Adipocyte (in vitro differentiated cells): ENCODE measurements at regions not wholly inside any gene's neighbourhood (a gene's known extent, or its start where the extent isn't known, plus 50 kb on each side); places are given as distances from the start of the nearest gene placed in this dataset.
A peak's percentile ranks its signal among the peaks of the same experiment; 100 is the strongest.

Experiments used
- DNase-seq: peaks from one replicate; pipeline ENCODE4 v3.0.0-alpha.2; 2015; ENCODE audit warnings: low read depth
- H3K27me3 ChIP-seq: replicated peaks from 2 replicates; pipeline ENCODE4 v1.7.0; 2013; ENCODE audit warnings: mild to moderate bottlenecking, low read length, moderate library complexity; ENCODE audit not compliant: control insufficient read depth, insufficient read depth
- H3K36me3 ChIP-seq: 2 replicates; pipeline ENCODE4 v1.7.0; 2013; ENCODE audit warnings: low read length, mild to moderate bottlenecking, moderate library complexity; ENCODE audit not compliant: control insufficient read depth, insufficient read depth, severe bottlenecking
- H3K4me1 ChIP-seq: 2 replicates; pipeline ENCODE4 v1.7.0; 2013; ENCODE audit warnings: mild to moderate bottlenecking, low read length, moderate library complexity; ENCODE audit not compliant: control insufficient read depth, insufficient read depth
- H3K4me3 ChIP-seq: 2 replicates; pipeline ENCODE4 v1.7.0; 2013; ENCODE audit warnings: mild to moderate bottlenecking, low read length, moderate library complexity
- H3K9ac ChIP-seq: 2 replicates; pipeline ENCODE4 v1.7.0; 2013; ENCODE audit warnings: mild to moderate bottlenecking, low read length, moderate library complexity
- H3K9me3 ChIP-seq: 2 replicates; pipeline ENCODE4 v1.7.0; 2013; ENCODE audit warnings: mild to moderate bottlenecking, low read length, moderate library complexity; ENCODE audit not compliant: control insufficient read depth

GRCh38 chr14:57029620-57030253 lies 219.5 kb upstream of the OTX2 start:
- H3K36me3 ChIP-seq: no peaks in the 10 kb centered on the region
- no peaks in the 10 kb centered on the region for H3K4me1 ChIP-seq
- no peak for DNase-seq
- H3K9ac ChIP-seq: no peak overlapping the region
- no peak overlapping the region for H3K4me3 ChIP-seq
- peaks cover 5% of the 10 kb centered on the region for H3K9me3 ChIP-seq
- peaks cover 3% of the 10 kb centered on the region for H3K27me3 ChIP-seq

- no peak for DNase-seq
- Histone ChIP-seq H3K36me3 (no peaks in the 10 kb centered on the region), H3K27me3 (no peaks in the 10 kb centered on the region), H3K9me3 (no peaks in the 10 kb centered on the region), H3K4me3 (no peak overlapping the region), H3K4me1 (no peaks in the 10 kb centered on the region), H3K9ac (no peak overlapping the region)
These were observed 215.2 kb upstream of the OTX2 start for GRCh38 chr14:57025456-57025855.

GRCh38 chr14:57022608-57023007 lies 212.3 kb upstream of the OTX2 start:
- DNase-seq: no peak
- no peaks in the 10 kb centered on the region for H3K4me1 ChIP-seq
- no peak overlapping the region for H3K9ac ChIP-seq
- no peaks in the 10 kb centered on the region for H3K36me3 ChIP-seq
- H3K4me3 ChIP-seq: no peak overlapping the region
- no peaks in the 10 kb centered on the region for H3K27me3 ChIP-seq
- H3K9me3 ChIP-seq: no peaks in the 10 kb centered on the region

GRCh38 chr14:57018065-57018464 lies 207.8 kb upstream of the OTX2 start:
- DNase-seq: no peak
- Histone ChIP-seq H3K4me3 (no peak overlapping the region), H3K9ac (no peak overlapping the region), H3K36me3 (no peaks in the 10 kb centered on the region), H3K27me3 (no peaks in the 10 kb centered on the region), H3K9me3 (peaks cover 6% of the 10 kb centered on the region), H3K4me1 (no peaks in the 10 kb centered on the region)

GRCh38 chr14:57013987-57014386 lies 203.7 kb upstream of the OTX2 start:
- Histone ChIP-seq H3K36me3 (no peaks in the 10 kb centered on the region), H3K9me3 (peaks cover 24% of the 10 kb centered on the region), H3K4me3 (no peak overlapping the region), H3K27me3 (no peaks in the 10 kb centered on the region), H3K9ac (no peak overlapping the region), H3K4me1 (no peaks in the 10 kb centered on the region)
- DNase-seq: no peak

GRCh38 chr14:57009585-57010515 lies 199.6 kb upstream of the OTX2 start:
- H3K9me3 ChIP-seq: peaks cover 24% of the 10 kb centered on the region
- H3K9ac ChIP-seq: no peak overlapping the region
- DNase-seq: no peak
- no peaks in the 10 kb centered on the region for H3K4me1 ChIP-seq
- H3K27me3 ChIP-seq: no peaks in the 10 kb centered on the region
- H3K4me3 ChIP-seq: no peak overlapping the region
- no peaks in the 10 kb centered on the region for H3K36me3 ChIP-seq

GRCh38 chr14:57008534-57008933 lies 198.3 kb upstream of the OTX2 start:
- Histone ChIP-seq H3K27me3 (no peaks in the 10 kb centered on the region), H3K36me3 (no peaks in the 10 kb centered on the region), H3K4me1 (no peaks in the 10 kb centered on the region), H3K4me3 (no peak overlapping the region), H3K9me3 (peaks cover 18% of the 10 kb centered on the region), H3K9ac (no peak overlapping the region)
- DNase-seq: no peak

GRCh38 chr14:56998728-56999127 lies 188.4 kb upstream of the OTX2 start:
- DNase-seq: no peak
- no peak overlapping the region for H3K9ac ChIP-seq
- no peaks in the 10 kb centered on the region for H3K4me1 ChIP-seq
- H3K36me3 ChIP-seq: no peaks in the 10 kb centered on the region
- H3K27me3 ChIP-seq: no peaks in the 10 kb centered on the region
- no peaks in the 10 kb centered on the region for H3K9me3 ChIP-seq
- no peak overlapping the region for H3K4me3 ChIP-seq

GRCh38 chr14:56996721-56997399 lies 186.6 kb upstream of the OTX2 start:
- DNase-seq: no peak
- no peaks in the 10 kb centered on the region for H3K9me3 ChIP-seq

GRCh38 chr14:56995010-56995409 lies 184.7 kb upstream of the OTX2 start:
- H3K36me3 ChIP-seq: no peaks in the 10 kb centered on the region
- no peak overlapping the region for H3K9ac ChIP-seq
- H3K4me3 ChIP-seq: no peak overlapping the region
- peak; percentile 0 for DNase-seq
- H3K27me3 ChIP-seq: no peaks in the 10 kb centered on the region
- H3K9me3 ChIP-seq: no peaks in the 10 kb centered on the region
- no peaks in the 10 kb centered on the region for H3K4me1 ChIP-seq

More at GRCh38 chr14:56996721-56997399, 186.6 kb upstream of the OTX2 start:
- no peaks in the 10 kb centered on the region for H3K36me3 ChIP-seq
- H3K4me3 ChIP-seq: no peak overlapping the region
- no peak overlapping the region for H3K9ac ChIP-seq
- no peaks in the 10 kb centered on the region for H3K4me1 ChIP-seq
- H3K27me3 ChIP-seq: no peaks in the 10 kb centered on the region

GRCh38 chr14:56992332-56992820 lies 182.1 kb upstream of the OTX2 start:
- DNase-seq: no peak
- Histone ChIP-seq H3K4me1 (no peaks in the 10 kb centered on the region), H3K9ac (no peak overlapping the region), H3K36me3 (no peaks in the 10 kb centered on the region), H3K27me3 (no peaks in the 10 kb centered on the region), H3K4me3 (no peak overlapping the region), H3K9me3 (no peaks in the 10 kb centered on the region)
